Keratinocyte (primary cell): ENCODE measurements at regions not wholly inside any gene's neighbourhood (a gene's known extent, or its start where the extent isn't known, plus 50 kb on each side); places are given as distances from the start of the nearest gene placed in this dataset.

Experiments used
- DNase-seq: peaks from one replicate; pipeline ENCODE4 v3.0.0-alpha.2; 2011; ENCODE audit warnings: low read depth, missing footprints, low spot score
- FAIRE-seq: peaks from 2 replicates; lab custom pipeline; 2011; peaks lifted over from hg19 to GRCh38; lab: Jason Lieb, UNC
- H2AFZ ChIP-seq: 2 replicates; pipeline ENCODE4 v1.6.0; 2012; ENCODE audit warnings: low read length, control low read depth, inconsistent platforms; ENCODE audit not compliant: control insufficient read depth
- H3K27ac ChIP-seq: 2 replicates; pipeline ENCODE4 v1.5.1; 2011; ENCODE audit warnings: low read length; ENCODE audit not compliant: control insufficient read depth, insufficient read depth
- H3K27me3 ChIP-seq: 3 replicates; pipeline ENCODE4 v1.6.0; 2011; ENCODE audit warnings: low read length; ENCODE audit not compliant: control insufficient read depth, insufficient read depth; ENCODE audit errors: extremely low read depth
- H3K36me3 ChIP-seq, 2 experiments: 2 replicates in 1 of 2; 3 replicates in 1 of 2; pipeline ENCODE4 v1.5.1; 2011; ENCODE audit warnings: low read length in 2 of 2, mild to moderate bottlenecking in 1 of 2; ENCODE audit not compliant: control insufficient read depth in 2 of 2, insufficient read depth in 2 of 2; ENCODE audit errors: extremely low read depth in 1 of 2
- H3K4me1 ChIP-seq: 3 replicates; pipeline ENCODE4 v1.5.1; 2011; ENCODE audit warnings: low read length; ENCODE audit not compliant: control insufficient read depth, insufficient read depth; ENCODE audit errors: extremely low read depth
- H3K4me2 ChIP-seq: 3 replicates; pipeline ENCODE4 v1.6.0; 2011; ENCODE audit warnings: low read depth, low read length; ENCODE audit not compliant: control insufficient read depth, insufficient read depth; ENCODE audit errors: extremely low read depth
- H3K4me3 ChIP-seq, 3 experiments: fragments of 200-600 bp in 1 of 3; sonication (generic) in 1 of 3; 2 replicates in 2 of 3; 3 replicates in 1 of 3; pipeline ENCODE4 v1.5.1; 2011 to 2016; ENCODE audit warnings: low read length in 3 of 3, mild to moderate bottlenecking in 3 of 3, control low read depth in 2 of 3, inconsistent platforms in 1 of 3, low read depth in 1 of 3, mixed read lengths in 1 of 3, mixed run types in 1 of 3, moderate library complexity in 1 of 3; ENCODE audit not compliant: control insufficient read depth in 2 of 3, insufficient read depth in 2 of 3; ENCODE audit errors: extremely low read depth in 1 of 3
- H3K79me2 ChIP-seq: 2 replicates; pipeline ENCODE4 v1.6.0; 2012; ENCODE audit warnings: low read length; ENCODE audit not compliant: control insufficient read depth, insufficient read depth
- H3K9ac ChIP-seq: 3 replicates; pipeline ENCODE4 v1.6.0; 2011; ENCODE audit warnings: low read length; ENCODE audit not compliant: control insufficient read depth, insufficient read depth; ENCODE audit errors: extremely low read depth
- H3K9me1 ChIP-seq: 3 replicates; pipeline ENCODE4 v1.6.0; 2011; ENCODE audit warnings: low read length; ENCODE audit not compliant: control insufficient read depth, insufficient read depth; ENCODE audit errors: extremely low read depth
- H3K9me3 ChIP-seq: 2 replicates; pipeline ENCODE4 v1.5.1; 2012; ENCODE audit warnings: low read depth, low read length; ENCODE audit not compliant: control insufficient read depth
- H4K20me1 ChIP-seq: 3 replicates; pipeline ENCODE4 v1.6.0; 2011; ENCODE audit warnings: low read length; ENCODE audit not compliant: control insufficient read depth, insufficient read depth; ENCODE audit errors: extremely low read depth
- CTCF ChIP-seq, 3 experiments: IDR thresholded peaks in 1 of 3; conservative IDR thresholded peaks in 1 of 3; optimal IDR thresholded peaks in 1 of 3; 2 replicates in 2 of 3; 3 replicates in 1 of 3; pipeline versions ENCODE3 to v1.5.1; 2011; ENCODE audit warnings: low read length in 3 of 3, mild to moderate bottlenecking in 3 of 3, moderate library complexity in 2 of 3, control low read depth in 1 of 3, inconsistent platforms in 1 of 3; ENCODE audit not compliant: insufficient read depth in 2 of 3; ENCODE audit errors: extremely low read depth in 1 of 3
- EZH2 ChIP-seq: IDR thresholded peaks from one replicate; pipeline ENCODE4 v1.6.1; 2012; ENCODE audit warnings: inconsistent platforms, mild to moderate bottlenecking, low read length, moderate library complexity
- dilution Hi-C: fragments of 300-500 bp; cut with MboI; formaldehyde crosslinking; loops from one replicate; pipeline ENCODE4 v1.7.0; 2020; ENCODE audit warnings: low sequenced_read_pairs; ENCODE audit not compliant: extremely low pct_ligation_motif_present

- no peaks in the 10 kb centered on the region for H3K27me3 ChIP-seq
- no peak overlapping the region for H3K27ac ChIP-seq
- H3K4me2 ChIP-seq = no peak overlapping the region
- no peaks in the 10 kb centered on the region for H3K36me3 ChIP-seq
- H2AFZ ChIP-seq = no peak overlapping the region
- H3K79me2 ChIP-seq = no peaks in the 10 kb centered on the region
- no peaks in the 10 kb centered on the region for H3K9me1 ChIP-seq
- no peaks in the 10 kb centered on the region for H3K9me3 ChIP-seq
- dilution Hi-C loops = no loop called here
- no peak for TF ChIP-seq EZH2
- TF ChIP-seq CTCF (optimal IDR thresholded peaks at IDR 0.05 in 1 of 3, IDR thresholded peaks at IDR 0.05 in 1 of 3, conservative IDR thresholded peaks at IDR 0.05 in 1 of 3; ENCODE audit: extremely low read depth in 1 of 3, insufficient read depth in 2 of 3, low read length in 3 of 3) = no peak
- no peak overlapping the region for H3K4me3 ChIP-seq
- FAIRE-seq (no peak), DNase-seq (no peak)
- H4K20me1 ChIP-seq = no peaks in the 10 kb centered on the region
- no peak overlapping the region for H3K9ac ChIP-seq
- H3K4me1 ChIP-seq = no peaks in the 10 kb centered on the region
Observed at GRCh38 chr13:33403807-33404362, 118.3 kb upstream of the STARD13 start.

GRCh38 chr13:33405371-33405770, 119.8 kb upstream of the STARD13 start:
- no peaks in the 10 kb centered on the region for H3K4me1 ChIP-seq
- no peak for FAIRE-seq
- H4K20me1 ChIP-seq = no peaks in the 10 kb centered on the region
- no peak overlapping the region for H3K27ac ChIP-seq
- no peaks in the 10 kb centered on the region for H3K36me3 ChIP-seq
- H3K79me2 ChIP-seq = no peaks in the 10 kb centered on the region
- no peak overlapping the region for H3K4me2 ChIP-seq
- H3K9me3 ChIP-seq = no peaks in the 10 kb centered on the region
- H2AFZ ChIP-seq = no peak overlapping the region
- H3K4me3 ChIP-seq = no peak overlapping the region
- DNase-seq = no peak
- TF ChIP-seq CTCF (optimal IDR thresholded peaks at IDR 0.05 in 1 of 3, IDR thresholded peaks at IDR 0.05 in 1 of 3, conservative IDR thresholded peaks at IDR 0.05 in 1 of 3; ENCODE audit: extremely low read depth in 1 of 3, insufficient read depth in 2 of 3, low read length in 3 of 3) = no peak
- no peak for TF ChIP-seq EZH2
- no peaks in the 10 kb centered on the region for H3K27me3 ChIP-seq
- no peaks in the 10 kb centered on the region for H3K9me1 ChIP-seq
- dilution Hi-C loops = no loop called here
- no peak overlapping the region for H3K9ac ChIP-seq
